Erythroblast (primary cell): ENCODE measurements at regions not wholly inside any gene's neighbourhood (a gene's known extent, or its start where the extent isn't known, plus 50 kb on each side); places are given as distances from the start of the nearest gene placed in this dataset.

Experiments
- GATA1 ChIP-seq: IDR thresholded peaks from 2 replicates; pipeline ENCODE4 v1.6.1; 2011; ENCODE audit warnings: low read depth, mild to moderate bottlenecking, control low read depth, low read length, moderate library complexity
- POLR2A ChIP-seq: IDR thresholded peaks from 2 replicates; pipeline ENCODE4 v1.6.1; 2011; ENCODE audit warnings: mild to moderate bottlenecking, low read length

GRCh38 chr15:70344666-70345065 is 246.9 kb upstream of the TLE3 start:
- TF ChIP-seq POLR2A = no peak
- no peak for TF ChIP-seq GATA1
